ENCODE measurements at regions not wholly inside any gene's neighbourhood (a gene's known extent, or its start where the extent isn't known, plus 50 kb on each side); places are given as distances from the start of the nearest gene placed in this dataset.

GRCh38 chrX:145396612-145397011, 149.3 kb downstream of the SPANXN1 start:
- no peak for TF ChIP-seq CTCF (IDR thresholded peaks at IDR 0.05; ENCODE audit: low read depth, low read length, poor library complexity, severe bottlenecking)
- TF ChIP-seq EZH2phosphoT487 (IDR thresholded peaks at IDR 0.05; ENCODE audit: borderline replicate concordance, low read length) = no peak

All from DOHH2 (cell line).